ENCODE measurements at regions not wholly inside any gene's neighbourhood (a gene's known extent, or its start where the extent isn't known, plus 50 kb on each side); places are given as distances from the start of the nearest gene placed in this dataset.
"Not testable (repeated sequence)": the region's sequence is repeated elsewhere in the genome, so short reads cannot be mapped to it uniquely, and the experiment has no call there.

DNA sequence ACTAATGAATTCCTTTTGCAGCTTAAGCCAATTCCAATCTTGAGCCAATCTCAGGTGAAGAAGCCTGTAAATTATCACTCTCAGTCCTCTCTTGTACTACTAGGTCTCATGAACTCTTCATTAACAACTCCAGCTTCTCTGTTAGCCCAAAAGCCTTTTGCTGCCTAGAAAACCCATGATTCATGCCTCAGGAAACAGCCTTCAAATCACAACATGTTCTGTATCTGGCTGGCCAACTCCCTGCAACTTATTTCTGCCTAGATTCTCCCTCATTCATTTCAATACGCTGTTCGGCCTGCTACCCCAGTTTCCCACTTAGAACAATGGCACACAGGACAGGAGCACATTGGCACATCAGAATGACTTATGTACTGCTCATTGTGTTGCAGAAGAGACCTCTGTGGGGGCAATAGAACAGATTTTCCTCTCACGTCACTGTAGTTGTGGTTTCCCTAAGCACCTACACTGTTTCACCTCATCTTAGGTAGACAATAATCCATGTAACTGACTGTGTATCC, 395.4 kb downstream of the OR4F29 start:
- intact Hi-C loops (cut with micrococcal nuclease; ENCODE audit: unreplicated experiment); H3K36me3 Mint-ChIP-seq (ENCODE audit: insufficient read depth, unreplicated experiment); H3K27ac Mint-ChIP-seq (ENCODE audit: unreplicated experiment); DNase-seq; H3K4me1 Mint-ChIP-seq (ENCODE audit: low read depth, unreplicated experiment); CTCF ChIA-PET; BruUV-seq (replicated peaks); H3K9me3 Mint-ChIP-seq (ENCODE audit: low read depth, unreplicated experiment); H3K4me3 Mint-ChIP-seq (ENCODE audit: low read depth, unreplicated experiment): not testable (repeated sequence)
- peaks cover 25% of the 10 kb centered on the region for H3K27me3 Mint-ChIP-seq (ENCODE audit: unreplicated experiment)

GRCh38 chr1:53182-53581, 398.3 kb downstream of the OR4F29 start:
- H3K36me3 Mint-ChIP-seq (ENCODE audit: insufficient read depth, unreplicated experiment); intact Hi-C loops (cut with micrococcal nuclease; ENCODE audit: unreplicated experiment); H3K9me3 Mint-ChIP-seq (ENCODE audit: low read depth, unreplicated experiment); H3K4me1 Mint-ChIP-seq (ENCODE audit: low read depth, unreplicated experiment); BruUV-seq (replicated peaks); H3K4me3 Mint-ChIP-seq (ENCODE audit: low read depth, unreplicated experiment); CTCF ChIA-PET; H3K27ac Mint-ChIP-seq (ENCODE audit: unreplicated experiment); DNase-seq: not testable (repeated sequence)
- H3K27me3 Mint-ChIP-seq (ENCODE audit: unreplicated experiment) = peaks cover 25% of the 10 kb centered on the region

GRCh38 chr1:41965-42466, 409.5 kb downstream of the OR4F29 start:
- H3K36me3 Mint-ChIP-seq (ENCODE audit: insufficient read depth, unreplicated experiment); H3K4me1 Mint-ChIP-seq (ENCODE audit: low read depth, unreplicated experiment); intact Hi-C loops (cut with micrococcal nuclease; ENCODE audit: unreplicated experiment); DNase-seq; H3K4me3 Mint-ChIP-seq (ENCODE audit: low read depth, unreplicated experiment); H3K9me3 Mint-ChIP-seq (ENCODE audit: low read depth, unreplicated experiment); H3K27me3 Mint-ChIP-seq (ENCODE audit: unreplicated experiment); CTCF ChIA-PET; H3K27ac Mint-ChIP-seq (ENCODE audit: unreplicated experiment); BruUV-seq (replicated peaks): not testable (repeated sequence)

GRCh38 chr1:41197-41596, 410.3 kb downstream of the OR4F29 start:
- CTCF ChIA-PET; H3K27me3 Mint-ChIP-seq (ENCODE audit: unreplicated experiment); intact Hi-C loops (cut with micrococcal nuclease; ENCODE audit: unreplicated experiment): not testable (repeated sequence)

GRCh38 chr1:29183-29582, 422.3 kb downstream of the OR4F29 start:
- BruUV-seq (replicated peaks); H3K27ac Mint-ChIP-seq (ENCODE audit: unreplicated experiment); H3K9me3 Mint-ChIP-seq (ENCODE audit: low read depth, unreplicated experiment); H3K36me3 Mint-ChIP-seq (ENCODE audit: insufficient read depth, unreplicated experiment); CTCF ChIA-PET; DNase-seq; H3K4me1 Mint-ChIP-seq (ENCODE audit: low read depth, unreplicated experiment); H3K27me3 Mint-ChIP-seq (ENCODE audit: unreplicated experiment); H3K4me3 Mint-ChIP-seq (ENCODE audit: low read depth, unreplicated experiment); intact Hi-C loops (cut with micrococcal nuclease; ENCODE audit: unreplicated experiment): not testable (repeated sequence)

More at GRCh38 chr1:41197-41596, 410.3 kb downstream of the OR4F29 start:
- not testable (repeated sequence) for H3K9me3 Mint-ChIP-seq (ENCODE audit: low read depth, unreplicated experiment); H3K4me1 Mint-ChIP-seq (ENCODE audit: low read depth, unreplicated experiment); H3K36me3 Mint-ChIP-seq (ENCODE audit: insufficient read depth, unreplicated experiment); BruUV-seq (replicated peaks); H3K27ac Mint-ChIP-seq (ENCODE audit: unreplicated experiment); DNase-seq; H3K4me3 Mint-ChIP-seq (ENCODE audit: low read depth, unreplicated experiment)

DNA sequence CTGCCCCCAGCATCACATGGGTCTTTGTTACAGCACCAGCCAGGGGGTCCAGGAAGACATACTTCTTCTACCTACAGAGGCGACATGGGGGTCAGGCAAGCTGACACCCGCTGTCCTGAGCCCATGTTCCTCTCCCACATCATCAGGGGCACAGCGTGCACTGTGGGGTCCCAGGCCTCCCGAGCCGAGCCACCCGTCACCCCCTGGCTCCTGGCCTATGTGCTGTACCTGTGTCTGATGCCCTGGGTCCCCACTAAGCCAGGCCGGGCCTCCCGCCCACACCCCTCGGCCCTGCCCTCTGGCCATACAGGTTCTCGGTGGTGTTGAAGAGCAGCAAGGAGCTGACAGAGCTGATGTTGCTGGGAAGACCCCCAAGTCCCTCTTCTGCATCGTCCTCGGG, 434.2 kb downstream of the OR4F29 start:
- H3K4me3 Mint-ChIP-seq (ENCODE audit: low read depth, unreplicated experiment); intact Hi-C loops (cut with micrococcal nuclease; ENCODE audit: unreplicated experiment); H3K9me3 Mint-ChIP-seq (ENCODE audit: low read depth, unreplicated experiment); CTCF ChIA-PET; H3K27me3 Mint-ChIP-seq (ENCODE audit: unreplicated experiment); H3K4me1 Mint-ChIP-seq (ENCODE audit: low read depth, unreplicated experiment); DNase-seq; H3K36me3 Mint-ChIP-seq (ENCODE audit: insufficient read depth, unreplicated experiment); H3K27ac Mint-ChIP-seq (ENCODE audit: unreplicated experiment); BruUV-seq (replicated peaks): not testable (repeated sequence)

DNA sequence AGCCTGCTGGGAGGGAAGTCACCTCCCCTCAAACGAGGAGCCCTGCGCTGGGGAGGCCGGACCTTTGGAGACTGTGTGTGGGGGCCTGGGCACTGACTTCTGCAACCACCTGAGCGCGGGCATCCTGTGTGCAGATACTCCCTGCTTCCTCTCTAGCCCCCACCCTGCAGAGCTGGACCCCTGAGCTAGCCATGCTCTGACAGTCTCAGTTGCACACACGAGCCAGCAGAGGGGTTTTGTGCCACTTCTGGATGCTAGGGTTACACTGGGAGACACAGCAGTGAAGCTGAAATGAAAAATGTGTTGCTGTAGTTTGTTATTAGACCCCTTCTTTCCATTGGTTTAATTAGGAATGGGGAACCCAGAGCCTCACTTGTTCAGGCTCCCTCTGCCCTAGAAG, 435.5 kb downstream of the OR4F29 start:
- not testable (repeated sequence) for H3K4me3 Mint-ChIP-seq (ENCODE audit: low read depth, unreplicated experiment); H3K9me3 Mint-ChIP-seq (ENCODE audit: low read depth, unreplicated experiment)
- TSS peak; percentile 38 for BruUV-seq (replicated peaks)

GRCh38 chr1:9941-10717, 441.3 kb downstream of the OR4F29 start:
- DNase-seq; H3K27me3 Mint-ChIP-seq (ENCODE audit: unreplicated experiment); H3K4me1 Mint-ChIP-seq (ENCODE audit: low read depth, unreplicated experiment); BruUV-seq (replicated peaks); H3K36me3 Mint-ChIP-seq (ENCODE audit: insufficient read depth, unreplicated experiment); CTCF ChIA-PET; H3K27ac Mint-ChIP-seq (ENCODE audit: unreplicated experiment); intact Hi-C loops (cut with micrococcal nuclease; ENCODE audit: unreplicated experiment); H3K9me3 Mint-ChIP-seq (ENCODE audit: low read depth, unreplicated experiment); H3K4me3 Mint-ChIP-seq (ENCODE audit: low read depth, unreplicated experiment): not testable (repeated sequence)

More for the DNA sequence above, 435.5 kb downstream of the OR4F29 start:
- DNase-seq; H3K36me3 Mint-ChIP-seq (ENCODE audit: insufficient read depth, unreplicated experiment); CTCF ChIA-PET; H3K27ac Mint-ChIP-seq (ENCODE audit: unreplicated experiment); intact Hi-C loops (cut with micrococcal nuclease; ENCODE audit: unreplicated experiment); H3K27me3 Mint-ChIP-seq (ENCODE audit: unreplicated experiment); H3K4me1 Mint-ChIP-seq (ENCODE audit: low read depth, unreplicated experiment): not testable (repeated sequence)
